Astrocyte (in vitro differentiated cells and primary cell): ENCODE measurements at regions not wholly inside any gene's neighbourhood (a gene's known extent, or its start where the extent isn't known, plus 50 kb on each side); places are given as distances from the start of the nearest gene placed in this dataset.

Experiments
- CTCF ChIP-seq: IDR thresholded peaks from 2 replicates; pipeline ENCODE4 v1.5.1; 2011; ENCODE audit warnings: low read depth, mild to moderate bottlenecking, inconsistent platforms, low read length, moderate library complexity; ENCODE audit not compliant: insufficient read depth
- EZH2 ChIP-seq: IDR thresholded peaks from 2 replicates; pipeline ENCODE4 v1.6.1; 2012; ENCODE audit warnings: mild to moderate bottlenecking, low read length, inconsistent platforms; ENCODE audit not compliant: insufficient read depth

- TF ChIP-seq EZH2 (no peak), CTCF (no peak)
Observed at GRCh38 chr21:39078322-39079065, 104.8 kb downstream of the PSMG1 start.
